T-helper 17 cell (primary cell): ENCODE measurements at regions not wholly inside any gene's neighbourhood (a gene's known extent, or its start where the extent isn't known, plus 50 kb on each side); places are given as distances from the start of the nearest gene placed in this dataset.

Experiments used
- ATAC-seq: fragments of 150-1000 bp; cut with Tn5 transposase; 2 replicates; pipeline ENCODE4 v1.10.0; 2021; ENCODE audit warnings: mild to moderate bottlenecking, moderate library complexity
- DNase-seq, 3 donors: peaks; one replicate each; pipeline versions ENCODE4 v3.0.0 to v3.0.0-alpha.2; 2020 to 2021
- H3K9me3 ChIP-seq: one replicate; pipeline ENCODE4 v1.7.0; 2013; ENCODE audit warnings: low read length, mild to moderate bottlenecking; ENCODE audit not compliant: control insufficient read depth, poor library complexity, severe bottlenecking
- H3K27ac Mint-ChIP-seq: one replicate; pipeline ENCODE4 v1.8.0; 2022; ENCODE audit warnings: mild to moderate bottlenecking, moderate library complexity, mixed read lengths
- H3K27me3 Mint-ChIP-seq: one replicate; pipeline ENCODE4 v1.8.0; 2022; ENCODE audit warnings: mixed read lengths
- H3K36me3 Mint-ChIP-seq: one replicate; pipeline ENCODE4 v1.8.0; 2022; ENCODE audit warnings: low read depth, mixed read lengths
- H3K4me1 Mint-ChIP-seq: one replicate; pipeline ENCODE4 v1.8.0; 2022; ENCODE audit warnings: mild to moderate bottlenecking, mixed read lengths
- H3K4me3 Mint-ChIP-seq: one replicate; pipeline ENCODE4 v1.8.0; 2022; ENCODE audit warnings: mild to moderate bottlenecking, moderate library complexity, mixed read lengths

DNA sequence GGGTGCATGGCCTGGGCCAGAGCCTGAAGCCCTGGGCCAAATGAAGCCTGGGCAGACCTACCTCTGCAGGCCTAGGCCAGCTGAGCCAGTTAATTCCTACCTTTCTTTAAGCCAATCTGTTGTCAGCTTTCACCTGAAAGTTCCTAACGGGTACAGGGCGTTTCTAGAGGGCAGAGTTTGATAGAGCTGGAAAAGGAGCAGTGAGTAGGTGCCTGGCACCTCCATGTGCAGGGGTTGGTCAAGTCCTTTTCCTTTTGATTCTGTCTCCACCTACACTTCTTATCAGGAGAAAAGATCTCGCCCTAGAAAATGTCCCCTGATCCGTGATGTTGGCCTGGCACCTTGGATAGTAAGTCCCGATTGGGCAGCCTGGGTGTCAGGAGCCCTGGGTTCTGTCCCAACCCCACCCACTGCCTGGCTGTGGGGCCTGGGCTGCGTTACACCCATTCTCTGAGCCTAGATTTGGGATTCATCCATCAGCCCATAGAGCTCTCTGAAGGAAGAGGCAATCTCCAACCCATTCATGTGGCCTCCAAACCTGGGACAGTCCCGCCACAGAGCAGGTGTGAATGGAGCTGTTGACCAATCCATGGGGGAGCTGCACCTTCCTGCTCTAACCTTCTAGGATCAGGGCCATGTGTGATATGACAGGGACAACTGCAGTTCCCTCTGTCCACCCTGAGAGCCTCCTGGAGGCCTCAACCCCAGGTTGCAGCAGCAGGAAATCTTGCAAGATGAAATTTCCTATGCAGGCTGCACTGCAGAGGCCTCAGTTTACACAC is 304.3 kb downstream of the MATN1 start:
- H3K4me1 Mint-ChIP-seq, result no peaks in the 10 kb centered on the region
- DNase-seq (no peak), ATAC-seq (no peak)
- no peak overlapping the region for H3K4me3 Mint-ChIP-seq
- H3K9me3 ChIP-seq, result no peaks in the 10 kb centered on the region
- peaks cover 60% of the 10 kb centered on the region for H3K27me3 Mint-ChIP-seq
- no peaks in the 10 kb centered on the region for H3K36me3 Mint-ChIP-seq
- no peak overlapping the region for H3K27ac Mint-ChIP-seq

DNA sequence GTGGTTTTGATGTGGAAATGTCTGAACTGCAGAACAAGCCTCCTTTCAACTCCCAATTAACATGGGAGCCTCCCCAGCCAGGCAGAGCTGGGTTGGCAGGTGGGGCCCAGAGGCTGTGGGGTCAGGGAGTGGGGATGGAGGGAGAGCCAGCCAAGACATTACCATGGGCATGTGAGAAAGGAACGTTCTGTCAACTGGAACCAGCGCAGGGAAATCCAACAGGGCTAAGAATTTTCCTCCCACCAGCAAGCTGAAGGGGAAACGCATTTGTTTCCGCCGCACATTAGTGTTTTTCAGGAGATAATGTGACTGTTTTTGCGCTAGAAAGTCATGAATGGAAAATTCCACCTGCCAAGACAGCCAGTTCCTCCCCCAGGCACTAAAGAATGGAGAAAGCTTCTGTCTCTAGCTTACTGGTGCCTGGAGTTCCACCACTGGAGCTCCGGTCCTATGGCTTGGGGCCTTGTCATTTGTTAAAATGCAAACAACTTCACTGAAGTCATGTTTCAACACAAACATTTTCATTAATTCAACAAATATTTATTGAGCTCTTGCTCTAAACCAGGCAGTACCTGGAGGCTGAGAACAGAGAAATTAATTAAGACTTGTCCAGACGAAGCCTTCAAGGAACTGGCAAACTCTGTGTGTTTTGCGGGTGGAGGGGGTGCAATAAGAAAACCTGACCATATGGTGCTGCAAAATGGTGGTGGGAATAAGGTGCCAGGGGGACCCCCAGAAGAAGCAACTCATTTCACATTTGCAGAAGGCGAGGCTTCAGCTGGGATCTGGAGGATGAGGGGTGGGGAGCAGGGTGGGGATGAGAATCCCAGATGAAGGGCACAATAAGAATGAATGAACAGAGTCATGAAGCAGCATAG is 305.1 kb downstream of the MATN1 start:
- Mint-ChIP-seq H3K4me3 (no peak overlapping the region), H3K27me3 (peaks cover 66% of the 10 kb centered on the region), H3K27ac (no peak overlapping the region), H3K36me3 (no peaks in the 10 kb centered on the region), H3K4me1 (no peaks in the 10 kb centered on the region)
- ATAC-seq (no peak), DNase-seq (no peak)
- H3K9me3 ChIP-seq, result no peaks in the 10 kb centered on the region

DNA sequence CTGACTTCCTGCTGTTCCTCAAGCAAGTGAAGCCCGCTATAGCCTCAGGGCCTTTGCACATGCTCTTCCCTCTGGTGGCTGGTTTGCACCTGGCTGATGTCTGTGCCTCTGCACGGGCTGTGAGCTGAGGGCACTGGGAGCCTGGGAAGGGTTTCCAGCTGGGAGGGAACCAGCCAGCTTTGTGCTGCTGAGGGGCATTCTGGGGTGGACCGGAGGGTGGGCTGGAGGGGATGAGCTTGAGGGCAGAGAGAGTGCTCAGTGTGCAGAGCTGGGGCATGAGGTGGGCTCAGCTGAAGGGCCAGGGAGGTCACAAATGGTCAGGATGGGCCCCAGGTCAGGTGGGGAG is 305.7 kb downstream of the MATN1 start:
- H3K4me3 Mint-ChIP-seq, result no peak overlapping the region
- no peak overlapping the region for H3K27ac Mint-ChIP-seq
- peaks cover 71% of the 10 kb centered on the region for H3K27me3 Mint-ChIP-seq
- no peaks in the 10 kb centered on the region for H3K36me3 Mint-ChIP-seq
- DNase-seq, result no peak
- no peak for ATAC-seq
- no peaks in the 10 kb centered on the region for H3K9me3 ChIP-seq
- no peaks in the 10 kb centered on the region for H3K4me1 Mint-ChIP-seq

DNA sequence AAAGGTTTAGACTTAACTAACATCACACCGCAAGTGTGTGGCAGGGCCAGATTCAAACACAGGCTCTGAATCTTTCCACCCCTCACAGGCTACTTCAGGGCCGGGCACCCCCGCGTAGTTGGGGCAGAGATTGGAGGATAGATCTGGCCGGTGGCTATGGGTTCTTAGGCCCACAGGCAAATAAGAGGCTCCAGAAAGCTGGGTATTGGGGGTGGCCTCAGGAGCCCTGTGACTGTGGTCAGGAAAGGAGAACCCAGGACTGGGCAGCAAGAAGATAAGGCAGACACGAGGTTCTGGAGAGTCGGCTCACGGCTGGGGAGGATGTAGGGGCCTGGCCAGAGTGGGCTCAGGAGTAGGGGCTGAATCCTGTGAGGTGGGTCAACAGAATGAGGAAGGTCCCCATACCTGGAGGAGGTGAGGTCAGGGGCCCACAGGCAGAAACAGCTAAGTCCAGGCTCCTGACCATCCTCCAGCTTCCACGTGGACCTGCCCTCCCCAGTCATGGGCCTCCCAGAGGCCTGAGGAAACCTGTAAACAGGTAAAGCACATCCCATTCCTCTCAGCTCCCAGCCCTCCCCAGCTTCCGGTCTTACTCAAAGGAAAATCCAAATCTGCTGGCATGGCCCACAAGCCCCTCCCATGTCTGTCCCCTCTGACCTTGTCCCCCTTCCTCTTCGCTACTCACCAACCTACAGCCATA is 306.2 kb downstream of the MATN1 start:
- Mint-ChIP-seq H3K27me3 (peaks cover 70% of the 10 kb centered on the region), H3K4me1 (no peaks in the 10 kb centered on the region), H3K4me3 (no peak overlapping the region)

DNA sequence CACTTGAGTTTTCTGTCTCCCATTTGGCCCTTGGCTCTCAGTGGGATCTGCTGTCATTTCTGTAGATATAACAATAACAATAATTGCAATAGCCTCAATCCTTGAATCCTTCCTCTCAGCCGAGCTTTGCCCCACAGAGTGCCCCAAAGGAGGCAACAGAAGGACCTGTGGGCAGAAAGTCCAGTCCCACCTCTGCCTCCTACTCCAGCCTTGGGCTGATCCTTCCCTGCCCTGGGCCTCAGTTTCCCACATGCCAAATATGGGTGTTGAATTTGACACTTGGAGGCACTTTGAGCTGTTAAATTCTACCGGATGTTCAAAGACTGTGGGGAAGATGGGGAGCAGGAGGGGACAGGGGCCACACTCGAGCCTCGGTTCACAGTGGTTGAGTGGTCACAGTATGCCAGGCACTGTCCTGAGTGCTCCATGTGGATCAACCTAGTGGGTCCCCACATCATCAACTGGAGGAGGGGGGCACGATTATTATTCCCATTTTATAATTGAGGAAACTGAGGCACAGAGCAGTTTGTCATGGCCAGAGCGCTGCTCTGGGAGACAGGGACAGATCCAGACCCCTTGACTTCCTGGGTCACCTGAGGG is 307.1 kb downstream of the MATN1 start:
- H3K27me3 Mint-ChIP-seq, result peaks cover 76% of the 10 kb centered on the region
- no peak overlapping the region for H3K27ac Mint-ChIP-seq
- H3K4me1 Mint-ChIP-seq, result peaks cover 2% of the 10 kb centered on the region
- no peaks in the 10 kb centered on the region for H3K36me3 Mint-ChIP-seq
- H3K4me3 Mint-ChIP-seq, result no peak overlapping the region
- ATAC-seq (no peak), DNase-seq (no peak)
- no peaks in the 10 kb centered on the region for H3K9me3 ChIP-seq

More for the DNA sequence above, 306.2 kb downstream of the MATN1 start:
- H3K36me3 Mint-ChIP-seq, result no peaks in the 10 kb centered on the region
- H3K9me3 ChIP-seq, result no peaks in the 10 kb centered on the region
- no peak overlapping the region for H3K27ac Mint-ChIP-seq
- ATAC-seq (no peak), DNase-seq (no peak)

DNA sequence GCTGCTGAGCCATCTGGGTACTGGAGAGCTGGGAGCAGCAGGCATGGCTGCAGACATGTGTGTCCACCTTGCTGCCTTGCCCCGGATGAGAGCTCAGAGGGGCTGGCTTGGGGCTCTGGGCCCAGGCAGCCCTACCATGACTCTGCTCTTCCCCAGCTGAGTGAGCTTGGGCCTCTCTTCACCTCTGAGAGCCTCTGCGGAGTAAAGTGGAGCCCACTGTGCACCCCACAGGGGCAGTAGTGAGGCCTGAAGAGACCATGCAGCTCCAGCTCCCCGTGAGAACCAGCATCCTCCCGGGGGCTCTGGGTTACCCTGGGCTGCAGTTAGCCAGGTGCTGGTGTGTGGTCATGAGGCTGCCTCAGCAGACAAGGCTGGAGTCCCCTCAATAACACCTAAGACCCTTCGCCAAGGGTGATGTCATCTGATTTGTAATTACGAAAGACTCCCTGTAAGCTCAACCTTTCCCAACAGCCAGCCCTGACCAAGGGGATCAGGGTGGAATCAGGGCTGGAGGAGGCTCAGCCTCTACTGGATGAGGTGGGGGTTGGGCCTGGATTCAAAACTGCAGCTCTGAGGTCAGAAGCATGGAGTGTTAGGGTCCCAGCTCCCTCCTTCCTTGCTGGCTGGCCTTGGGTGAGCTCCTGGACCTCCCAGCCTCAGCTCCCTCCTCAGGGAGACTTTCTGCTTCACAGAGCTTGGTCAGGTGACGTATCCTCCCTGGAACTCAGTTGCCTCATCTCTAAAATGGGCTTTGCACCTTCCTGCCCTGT is 308.0 kb downstream of the MATN1 start:
- no peak overlapping the region for H3K27ac Mint-ChIP-seq

DNA sequence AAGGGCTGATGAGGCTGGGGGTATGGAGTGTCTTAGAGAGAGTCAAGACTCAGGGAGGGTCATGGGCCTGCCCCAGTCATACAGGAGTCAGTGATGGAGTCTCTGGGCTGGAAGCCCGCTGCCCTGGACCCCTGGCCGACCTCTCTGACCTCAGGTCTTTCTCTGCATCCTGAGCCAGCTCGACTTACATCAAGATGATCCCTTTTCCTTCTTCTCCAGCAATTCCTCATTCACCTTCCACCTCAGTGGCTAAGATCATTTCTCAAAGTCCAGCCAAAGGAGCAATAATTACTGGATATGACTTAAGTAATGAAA is 308.6 kb downstream of the MATN1 start:
- no peaks in the 10 kb centered on the region for H3K36me3 Mint-ChIP-seq
- ATAC-seq (no peak), DNase-seq (no peak)
- peaks cover 3% of the 10 kb centered on the region for H3K4me1 Mint-ChIP-seq
- H3K4me3 Mint-ChIP-seq, result no peak overlapping the region
- H3K27me3 Mint-ChIP-seq, result peaks cover 68% of the 10 kb centered on the region
- no peaks in the 10 kb centered on the region for H3K9me3 ChIP-seq
- H3K27ac Mint-ChIP-seq, result no peak overlapping the region

More for the DNA sequence above, 308.0 kb downstream of the MATN1 start:
- Mint-ChIP-seq H3K27me3 (peaks cover 74% of the 10 kb centered on the region), H3K4me3 (no peak overlapping the region), H3K4me1 (peaks cover 3% of the 10 kb centered on the region), H3K36me3 (no peaks in the 10 kb centered on the region)
- ATAC-seq (no peak), DNase-seq (no peak)
- H3K9me3 ChIP-seq, result no peaks in the 10 kb centered on the region

DNA sequence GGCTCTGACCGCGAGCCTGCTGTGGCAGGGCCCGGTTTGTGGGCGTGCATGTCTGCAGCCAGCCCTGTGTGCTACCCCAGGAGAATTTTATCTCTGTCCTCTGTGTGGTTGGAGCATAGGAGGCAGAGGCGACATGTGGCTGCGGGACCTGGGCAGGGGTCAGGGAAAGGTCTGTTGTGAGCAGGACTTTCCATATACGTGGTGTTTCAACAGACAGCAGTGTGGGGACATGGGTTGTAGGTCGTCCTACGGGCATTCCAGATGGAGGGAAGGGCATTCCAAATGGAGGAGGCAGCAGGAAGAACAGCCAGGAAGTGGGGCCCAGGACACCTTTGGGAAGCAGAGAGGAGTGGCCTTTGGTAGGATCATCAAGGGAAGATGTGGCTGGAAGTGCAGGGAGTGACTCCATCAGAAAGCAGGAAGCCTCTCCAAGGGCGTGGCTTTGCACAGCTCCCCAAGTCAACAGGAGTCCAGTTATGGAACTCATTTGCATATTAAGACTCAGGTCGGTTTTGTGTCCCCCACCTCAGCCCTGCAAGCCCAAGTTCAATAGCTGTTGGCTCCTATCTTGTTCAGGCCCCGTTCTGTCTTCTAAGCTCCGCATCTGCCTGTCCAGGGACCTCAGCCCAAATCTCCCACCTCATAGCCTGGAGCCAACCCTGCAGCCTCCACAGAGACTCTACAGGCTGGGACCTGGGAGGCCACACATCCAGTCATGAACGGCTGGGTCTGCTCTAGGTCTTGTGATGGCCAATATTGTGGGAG is 309.1 kb downstream of the MATN1 start:
- H3K27me3 Mint-ChIP-seq, result peaks cover 68% of the 10 kb centered on the region
- DNase-seq (no peak), ATAC-seq (no peak)
- H3K4me1 Mint-ChIP-seq, result peaks cover 3% of the 10 kb centered on the region
- H3K36me3 Mint-ChIP-seq, result no peaks in the 10 kb centered on the region
- no peak overlapping the region for H3K27ac Mint-ChIP-seq
- H3K9me3 ChIP-seq, result no peaks in the 10 kb centered on the region
- H3K4me3 Mint-ChIP-seq, result no peak overlapping the region

DNA sequence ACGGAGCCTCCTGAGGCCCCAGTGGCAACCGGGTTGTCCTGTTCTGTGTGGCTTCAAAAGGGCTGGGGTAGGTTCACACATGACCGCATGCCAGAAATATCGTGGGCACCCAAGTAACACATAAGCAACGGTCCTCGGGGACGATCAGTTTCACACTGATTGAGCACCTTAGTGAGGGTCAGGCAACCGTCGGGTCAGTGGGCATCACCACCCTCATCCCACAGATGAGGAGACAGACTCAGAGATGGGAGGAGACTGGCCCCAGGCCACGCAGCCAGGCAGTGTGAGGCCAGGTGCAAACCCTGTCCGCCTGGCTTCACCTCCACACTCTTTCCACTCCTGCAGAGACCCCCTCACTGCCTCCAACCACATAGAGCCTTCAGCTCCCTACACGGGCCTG is 309.8 kb downstream of the MATN1 start:
- no peaks in the 10 kb centered on the region for H3K9me3 ChIP-seq
- Mint-ChIP-seq H3K4me3 (no peak overlapping the region), H3K36me3 (no peaks in the 10 kb centered on the region), H3K27ac (no peak overlapping the region), H3K4me1 (peaks cover 3% of the 10 kb centered on the region), H3K27me3 (peaks cover 72% of the 10 kb centered on the region)
- DNase-seq (no peak), ATAC-seq (no peak)

DNA sequence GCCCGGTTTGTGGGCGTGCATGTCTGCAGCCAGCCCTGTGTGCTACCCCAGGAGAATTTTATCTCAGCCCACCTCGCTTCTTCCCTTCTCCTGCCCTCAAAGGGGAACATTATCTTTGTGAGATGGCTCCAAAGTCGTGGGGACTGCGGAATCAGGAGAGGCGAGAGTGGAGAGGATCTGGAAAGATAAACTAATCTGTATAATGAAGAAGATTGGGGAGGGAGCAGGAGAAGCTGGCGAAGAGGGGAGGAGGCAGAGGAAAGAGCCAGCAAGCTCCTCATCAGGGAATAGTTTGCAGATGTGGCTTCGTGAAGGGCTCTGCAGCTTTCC is 310.3 kb downstream of the MATN1 start:
- DNase-seq (no peak), ATAC-seq (no peak)
- Mint-ChIP-seq H3K36me3 (no peaks in the 10 kb centered on the region), H3K4me1 (peaks cover 3% of the 10 kb centered on the region), H3K4me3 (no peak overlapping the region), H3K27ac (no peak overlapping the region), H3K27me3 (peaks cover 75% of the 10 kb centered on the region)
- no peaks in the 10 kb centered on the region for H3K9me3 ChIP-seq

DNA sequence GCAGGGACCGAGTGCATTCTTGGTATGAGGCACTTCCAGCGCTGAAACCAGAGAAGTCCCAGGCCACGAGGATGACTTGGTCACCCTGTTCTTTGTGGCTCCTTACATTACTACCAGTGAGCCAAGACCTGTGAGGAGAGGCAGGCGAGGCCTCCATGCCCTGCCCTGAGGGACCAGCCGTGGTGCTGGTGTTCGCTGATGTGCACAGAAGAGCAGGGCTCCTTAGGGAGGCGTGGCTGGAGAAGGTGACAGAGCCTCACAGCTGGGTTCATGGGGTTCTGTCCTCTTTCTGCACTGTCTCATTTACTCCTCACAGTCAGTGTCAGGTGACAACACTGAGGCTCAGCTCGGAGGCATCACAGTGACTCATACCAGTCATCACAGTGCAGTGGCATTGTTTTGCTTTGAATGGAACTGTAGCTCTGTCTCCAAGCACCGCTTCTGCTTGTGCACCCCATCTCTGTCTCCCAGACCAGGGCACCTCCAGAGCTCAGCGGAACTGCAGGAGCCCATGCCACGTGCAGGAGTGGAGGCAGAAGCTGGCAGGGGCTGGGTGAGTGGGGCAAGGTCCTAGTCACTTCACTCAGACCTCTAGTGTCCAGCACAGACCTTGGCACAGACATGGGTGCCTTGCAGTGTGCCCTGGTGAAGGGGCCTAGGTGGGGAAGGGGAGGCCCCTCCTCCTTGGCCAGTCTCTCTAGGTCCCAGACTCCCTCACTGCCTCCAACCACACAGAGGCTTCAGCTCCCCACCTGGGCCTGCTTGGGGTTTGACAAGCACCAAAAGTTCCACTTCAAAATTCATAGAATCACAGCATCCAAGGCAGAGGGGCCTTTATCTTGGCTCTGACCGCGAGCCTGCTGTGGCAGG is 310.9 kb downstream of the MATN1 start:
- H3K9me3 ChIP-seq, result no peaks in the 10 kb centered on the region
- Mint-ChIP-seq H3K27me3 (peaks cover 76% of the 10 kb centered on the region), H3K27ac (no peak overlapping the region), H3K4me1 (peaks cover 3% of the 10 kb centered on the region), H3K36me3 (no peaks in the 10 kb centered on the region), H3K4me3 (no peak overlapping the region)
- ATAC-seq (no peak), DNase-seq (no peak)
